ENCODE measurements at regions not wholly inside any gene's neighbourhood (a gene's known extent, or its start where the extent isn't known, plus 50 kb on each side); places are given as distances from the start of the nearest gene placed in this dataset.

GRCh38 chr3:127411083-127411727 lies 123.4 kb upstream of the PRR20G start:
- Histone ChIP-seq H3K4me3 (no peak overlapping the region), H3K27ac (no peak overlapping the region), H3K4me1 (no peaks in the 10 kb centered on the region), H3K27me3 (peaks cover 82% of the 10 kb centered on the region), H3K9me3 (no peaks in the 10 kb centered on the region), H3K36me3 (no peaks in the 10 kb centered on the region)
- TF ChIP-seq POLR2AphosphoS5 (IDR thresholded peaks at IDR 0.05), result no peak
- TF ChIP-seq CTCF (IDR thresholded peaks at IDR 0.05), result no peak
- TF ChIP-seq POLR2A (IDR thresholded peaks at IDR 0.05), result no peak
- TF ChIP-seq EP300 (IDR thresholded peaks at IDR 0.05), result no peak
- WGBS, 2 donors (ENCODE audit: low coverage in 1 of 2), result 70% methylated on average over 2 of the region's 4 CpGs; no CpG with 5 or more reads in 1 of the 2 donors
- ATAC-seq, result no peak

- no peak for ATAC-seq
- Histone ChIP-seq H3K4me3 (no peak overlapping the region), H3K27ac (no peak overlapping the region), H3K9me3 (no peaks in the 10 kb centered on the region), H3K4me1 (no peaks in the 10 kb centered on the region), H3K36me3 (no peaks in the 10 kb centered on the region), H3K27me3 (peaks cover 86% of the 10 kb centered on the region)
- no peak for TF ChIP-seq POLR2AphosphoS5 (IDR thresholded peaks at IDR 0.05)
- TF ChIP-seq CTCF (IDR thresholded peaks at IDR 0.05), result no peak
- no peak for TF ChIP-seq EP300 (IDR thresholded peaks at IDR 0.05)
- TF ChIP-seq POLR2A (IDR thresholded peaks at IDR 0.05), result no peak
- WGBS, 2 donors (ENCODE audit: low coverage in 1 of 2), result no CpG with 5 or more reads among the region's 7 CpGs
Measured at GRCh38 chr3:127410678-127411077, 122.8 kb upstream of the PRR20G start.

GRCh38 chr3:127410137-127410488 lies 122.3 kb upstream of the PRR20G start:
- no peak overlapping the region for H3K4me3 ChIP-seq
- WGBS, 2 donors (ENCODE audit: low coverage in 1 of 2), result 83 to 100% methylated on average over 1 to 3 of the region's 6 CpGs
- ATAC-seq, result no peak
- H3K36me3 ChIP-seq, result no peaks in the 10 kb centered on the region
- no peaks in the 10 kb centered on the region for H3K9me3 ChIP-seq
- TF ChIP-seq POLR2A (IDR thresholded peaks at IDR 0.05) (no peak), EP300 (IDR thresholded peaks at IDR 0.05) (no peak), CTCF (IDR thresholded peaks at IDR 0.05) (no peak), POLR2AphosphoS5 (IDR thresholded peaks at IDR 0.05) (no peak)
- H3K27ac ChIP-seq, result no peak overlapping the region
- peaks cover 86% of the 10 kb centered on the region for H3K27me3 ChIP-seq
- H3K4me1 ChIP-seq, result no peaks in the 10 kb centered on the region

GRCh38 chr3:127409421-127410136 lies 121.7 kb upstream of the PRR20G start:
- Histone ChIP-seq H3K9me3 (no peaks in the 10 kb centered on the region), H3K27me3 (peaks cover 83% of the 10 kb centered on the region), H3K27ac (no peak overlapping the region), H3K4me1 (no peaks in the 10 kb centered on the region), H3K4me3 (no peak overlapping the region), H3K36me3 (no peaks in the 10 kb centered on the region)
- ATAC-seq, result no peak
- TF ChIP-seq EP300 (IDR thresholded peaks at IDR 0.05), result no peak
- TF ChIP-seq CTCF (IDR thresholded peaks at IDR 0.05), result no peak
- no peak for TF ChIP-seq POLR2AphosphoS5 (IDR thresholded peaks at IDR 0.05)
- TF ChIP-seq POLR2A (IDR thresholded peaks at IDR 0.05), result no peak
- 87% methylated on average over 3 of the region's 9 CpGs; no CpG with 5 or more reads in 1 of the 2 donors for WGBS, 2 donors (ENCODE audit: low coverage in 1 of 2)

Data from gastroesophageal sphincter (tissue), 4 donors.